GM13977 (cell line): ENCODE measurements at regions not wholly inside any gene's neighbourhood (a gene's known extent, or its start where the extent isn't known, plus 50 kb on each side); places are given as distances from the start of the nearest gene placed in this dataset.

Experiments used
- DNase-seq: peaks from one replicate; pipeline ENCODE4 v3.0.0; 2012; ENCODE audit warnings: low spot score
- in situ Hi-C: fragments of 300-500 bp; cut with MboI; formaldehyde crosslinking; loops from one replicate; pipeline ENCODE4 v1.12.0; 2022; ENCODE audit warnings: low sequenced_read_pairs, low pct_unique_long_range_greater_than_20kb, mixed read lengths, inconsistent platforms; ENCODE audit not compliant: unreplicated experiment
- TF ChIP-seq, protein P1 (sequence below): IDR thresholded peaks from 2 replicates; pipeline ENCODE4 v1.5.1; 2012; ENCODE audit warnings: mild to moderate bottlenecking, control low read depth; ENCODE audit not compliant: insufficient read depth; ENCODE audit errors: extremely low read depth, missing control alignments

GRCh38 chr11:23403210-23404185 lies 543.2 kb upstream of the CCDC179 start:
- TF ChIP-seq, protein P1, sequence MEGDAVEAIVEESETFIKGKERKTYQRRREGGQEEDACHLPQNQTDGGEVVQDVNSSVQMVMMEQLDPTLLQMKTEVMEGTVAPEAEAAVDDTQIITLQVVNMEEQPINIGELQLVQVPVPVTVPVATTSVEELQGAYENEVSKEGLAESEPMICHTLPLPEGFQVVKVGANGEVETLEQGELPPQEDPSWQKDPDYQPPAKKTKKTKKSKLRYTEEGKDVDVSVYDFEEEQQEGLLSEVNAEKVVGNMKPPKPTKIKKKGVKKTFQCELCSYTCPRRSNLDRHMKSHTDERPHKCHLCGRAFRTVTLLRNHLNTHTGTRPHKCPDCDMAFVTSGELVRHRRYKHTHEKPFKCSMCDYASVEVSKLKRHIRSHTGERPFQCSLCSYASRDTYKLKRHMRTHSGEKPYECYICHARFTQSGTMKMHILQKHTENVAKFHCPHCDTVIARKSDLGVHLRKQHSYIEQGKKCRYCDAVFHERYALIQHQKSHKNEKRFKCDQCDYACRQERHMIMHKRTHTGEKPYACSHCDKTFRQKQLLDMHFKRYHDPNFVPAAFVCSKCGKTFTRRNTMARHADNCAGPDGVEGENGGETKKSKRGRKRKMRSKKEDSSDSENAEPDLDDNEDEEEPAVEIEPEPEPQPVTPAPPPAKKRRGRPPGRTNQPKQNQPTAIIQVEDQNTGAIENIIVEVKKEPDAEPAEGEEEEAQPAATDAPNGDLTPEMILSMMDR = no peak
- in situ Hi-C loops = no loop called here
- DNase-seq = no peak

GRCh38 chr11:23404225-23405160 lies 544.2 kb upstream of the CCDC179 start:
- in situ Hi-C loops = no loop called here
- TF ChIP-seq, protein P1 = no peak
- DNase-seq = no peak

- TF ChIP-seq, protein P1 = no peak
- no peak for DNase-seq
- in situ Hi-C loops = no loop called here
These were observed 545.2 kb upstream of the CCDC179 start for GRCh38 chr11:23405350-23405937.

DNA sequence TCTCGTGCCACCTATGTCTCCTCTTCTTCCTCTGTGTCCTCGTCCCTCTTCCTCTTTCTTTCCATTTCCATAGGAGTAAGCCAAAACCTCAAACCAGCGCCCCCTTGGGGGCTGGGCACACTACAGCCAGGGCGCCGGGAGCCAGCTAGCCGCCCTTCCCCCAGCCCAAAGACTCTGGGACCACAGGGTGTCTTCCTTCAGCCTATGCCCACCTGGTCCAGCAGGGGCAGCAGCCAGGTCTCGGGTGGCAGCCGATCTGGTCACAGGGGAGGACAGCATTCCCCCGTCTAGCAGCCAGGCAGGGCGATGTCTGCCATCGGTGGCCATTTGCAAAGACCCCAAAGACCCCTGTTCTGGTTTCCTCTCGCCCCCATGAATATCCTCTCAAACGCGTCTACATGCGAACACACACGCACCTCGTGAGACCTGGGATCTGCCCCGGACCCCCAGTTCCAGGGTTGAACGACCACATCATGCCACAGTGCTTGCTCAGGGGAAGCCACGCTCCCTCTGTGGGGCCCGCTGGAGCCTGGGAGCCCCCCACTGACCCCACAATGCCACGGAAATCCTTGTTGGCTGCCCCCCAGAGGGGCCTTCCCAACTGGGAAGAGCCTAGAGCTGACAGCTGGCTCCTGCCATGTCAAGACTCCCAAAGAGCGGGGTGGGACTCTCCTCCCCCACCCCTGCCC lies 546.0 kb upstream of the CCDC179 start:
- DNase-seq = no peak
- in situ Hi-C loops = no loop called here
- TF ChIP-seq, protein P1 = no peak

GRCh38 chr11:23413057-23413456 lies 552.8 kb upstream of the CCDC179 start:
- in situ Hi-C loops = no loop called here
- TF ChIP-seq, protein P1 = no peak
- no peak for DNase-seq
